KOPT-K1 (cell line): ENCODE measurements at regions not wholly inside any gene's neighbourhood (a gene's known extent, or its start where the extent isn't known, plus 50 kb on each side); places are given as distances from the start of the nearest gene placed in this dataset.
"Not testable (repeated sequence)": the region's sequence is repeated elsewhere in the genome, so short reads cannot be mapped to it uniquely, and the experiment has no call there.

Experiments
- H3K27ac ChIP-seq: fragments of 200-600 bp; sonication (generic); 2 replicates; pipeline ENCODE4 v1.5.1; 2016; ENCODE audit warnings: antibody characterized with exemption, mild to moderate bottlenecking, low read depth, low read length; ENCODE audit not compliant: poor library complexity, severe bottlenecking
- H3K36me3 ChIP-seq: fragments of 200-600 bp; sonication (generic); 2 replicates; pipeline ENCODE4 v1.5.1; 2017; ENCODE audit warnings: antibody characterized with exemption, mild to moderate bottlenecking, low read length, moderate library complexity; ENCODE audit not compliant: insufficient read depth
- H3K9me3 ChIP-seq: fragments of 200-600 bp; sonication (generic); 2 replicates; pipeline ENCODE4 v1.5.1; 2017; ENCODE audit warnings: antibody characterized with exemption, low read length, mild to moderate bottlenecking; ENCODE audit not compliant: insufficient read depth, poor library complexity, severe bottlenecking

DNA sequence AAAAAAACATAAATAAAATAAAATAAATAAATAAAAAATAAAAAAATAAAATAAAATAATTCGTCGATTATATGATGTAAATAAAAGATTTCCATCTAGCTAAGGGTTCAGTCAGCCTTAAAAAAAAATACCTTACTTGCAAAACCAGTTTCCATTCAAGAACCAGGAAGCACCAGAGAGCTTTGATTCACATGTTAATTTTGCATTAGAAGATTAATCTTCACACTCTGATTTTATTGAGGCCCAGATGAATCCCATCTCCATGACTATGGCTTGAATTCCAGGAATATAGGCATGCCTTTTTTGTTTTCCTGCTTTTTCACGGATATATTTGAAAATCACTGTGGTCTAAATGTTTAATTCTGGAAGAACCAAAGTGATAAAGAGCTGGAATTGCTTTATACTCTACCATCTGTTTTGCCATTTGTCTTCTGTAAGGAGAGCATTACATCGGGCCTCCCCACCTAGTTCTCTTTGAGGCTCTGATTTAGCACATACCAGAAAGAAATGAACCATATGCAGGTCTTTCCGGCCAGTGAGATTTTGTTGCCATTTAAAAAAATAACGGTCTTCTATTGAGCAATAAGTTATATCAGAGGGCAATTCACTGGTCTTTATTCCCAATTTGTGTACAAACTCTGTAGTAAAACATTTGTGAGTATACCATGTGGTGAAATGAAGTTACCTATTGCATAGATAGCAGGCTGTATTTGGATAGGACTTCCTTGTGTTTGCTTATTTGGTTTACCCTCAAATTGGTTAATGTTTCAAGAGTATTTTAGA is 175.5 kb downstream of the AEBP2 start:
- Histone ChIP-seq H3K36me3 (no peaks in the 10 kb centered on the region), H3K27ac (no peak overlapping the region), H3K9me3 (no peaks in the 10 kb centered on the region)

DNA sequence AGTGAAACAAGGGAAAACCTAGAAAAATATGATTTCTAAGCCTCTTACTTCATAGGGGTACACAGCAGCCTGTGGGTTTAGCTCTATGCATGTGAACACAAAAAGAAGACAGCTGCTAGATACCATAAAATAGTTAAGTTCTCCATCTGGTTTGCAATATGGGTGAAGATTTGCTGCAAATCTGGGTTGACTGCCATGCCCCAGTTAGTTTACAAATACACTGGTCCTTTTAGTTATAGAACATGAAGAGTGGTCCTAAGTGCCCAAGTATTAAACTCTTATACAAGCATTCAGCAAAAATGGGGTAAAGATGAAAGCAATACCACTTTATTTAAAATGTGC is 176.1 kb downstream of the AEBP2 start:
- H3K9me3 ChIP-seq, result no peaks in the 10 kb centered on the region

DNA sequence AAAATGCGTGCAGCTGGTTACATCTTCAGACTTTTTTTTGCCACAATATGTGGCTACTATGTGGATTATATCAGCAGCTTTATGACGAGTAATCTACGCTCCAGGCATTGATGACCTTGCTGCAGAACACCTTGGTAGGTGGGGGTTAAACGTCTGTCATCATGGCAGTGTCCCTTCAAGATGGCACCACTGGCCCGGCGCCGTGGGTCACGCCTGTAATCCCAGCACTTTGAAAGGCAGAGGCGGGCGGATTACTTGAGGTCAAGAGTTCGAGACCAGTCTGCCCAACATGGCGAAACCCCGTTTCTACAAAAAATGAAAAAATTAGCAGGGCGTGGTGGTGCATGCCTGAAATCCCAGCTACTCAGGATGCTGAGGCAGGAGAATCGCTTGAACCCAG is 177.5 kb downstream of the AEBP2 start:
- Histone ChIP-seq H3K9me3 (no peaks in the 10 kb centered on the region), H3K36me3 (no peaks in the 10 kb centered on the region), H3K27ac (no peak overlapping the region)

More for the DNA sequence above, 176.1 kb downstream of the AEBP2 start:
- Histone ChIP-seq H3K36me3 (no peaks in the 10 kb centered on the region), H3K27ac (no peak overlapping the region)

DNA sequence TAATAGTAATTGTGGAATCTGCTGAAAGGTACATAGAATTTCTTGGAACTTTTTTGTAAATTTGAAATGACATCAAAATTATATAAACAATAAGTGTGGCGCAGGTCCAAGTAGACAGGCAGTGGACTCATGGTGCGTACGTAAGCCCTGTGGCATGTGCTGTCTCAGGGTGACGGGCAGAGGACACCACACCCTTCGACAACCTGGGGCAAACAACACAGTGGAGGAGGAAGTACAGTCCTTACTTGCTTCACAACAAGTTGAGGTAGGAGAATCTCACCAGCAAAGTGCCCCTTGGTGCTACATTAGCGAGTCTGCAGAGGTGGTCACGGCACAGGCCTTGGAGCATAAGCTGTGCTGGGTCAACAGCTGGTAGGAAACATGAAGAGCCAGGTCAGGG is 180.9 kb downstream of the AEBP2 start:
- Histone ChIP-seq H3K36me3 (no peaks in the 10 kb centered on the region), H3K27ac (no peak overlapping the region), H3K9me3 (no peaks in the 10 kb centered on the region)

DNA sequence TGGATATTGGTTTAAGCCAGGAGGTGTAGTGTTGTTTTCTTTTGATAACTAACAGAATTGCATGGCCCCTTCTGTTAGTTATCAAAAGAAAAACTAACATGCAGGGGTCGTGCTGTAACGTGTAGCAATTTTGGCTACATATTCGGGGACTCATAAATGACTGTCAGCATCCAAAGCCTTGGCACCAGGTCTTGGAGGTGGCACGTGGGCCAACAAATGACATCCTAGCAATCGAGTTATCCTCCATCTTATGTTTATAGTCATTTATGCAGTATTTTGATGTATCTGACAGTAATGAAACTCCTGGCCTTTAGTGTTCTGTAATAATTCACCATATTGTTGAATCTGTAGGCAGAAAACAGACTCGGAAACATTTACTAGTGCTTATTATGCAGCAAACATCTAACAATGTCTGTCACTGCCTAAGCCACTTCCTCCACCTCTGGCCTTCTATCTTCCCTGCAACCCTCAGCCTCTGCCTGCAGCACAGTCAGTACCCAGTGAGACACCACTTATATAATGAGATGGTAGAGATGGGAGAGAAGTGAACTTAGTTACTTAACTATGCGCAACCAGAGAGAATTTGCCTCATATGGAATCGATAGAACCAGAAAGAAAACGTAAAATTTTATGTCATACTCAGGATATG is 184.6 kb downstream of the AEBP2 start:
- no peaks in the 10 kb centered on the region for H3K9me3 ChIP-seq
- H3K27ac ChIP-seq, result no peak overlapping the region
- no peaks in the 10 kb centered on the region for H3K36me3 ChIP-seq

DNA sequence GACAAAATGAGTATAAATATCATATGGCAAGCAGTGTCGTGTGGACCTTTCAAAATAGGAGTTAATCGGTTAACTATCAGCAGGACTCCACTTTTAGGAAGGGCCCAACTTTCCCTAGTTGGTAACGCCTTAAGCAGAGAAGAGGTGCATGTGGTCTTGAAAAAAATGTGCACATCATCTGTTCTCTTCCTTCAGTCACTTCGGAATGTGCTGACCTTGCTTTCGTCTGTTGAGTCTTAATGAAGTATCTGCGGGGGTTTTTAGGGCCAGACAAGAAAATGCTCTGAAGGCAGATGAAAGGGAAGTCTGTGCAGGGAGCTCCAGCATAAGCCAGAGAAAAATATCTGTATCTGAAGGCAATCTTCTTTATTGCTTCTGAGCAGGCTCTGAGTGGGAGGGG is 185.2 kb downstream of the AEBP2 start:
- H3K27ac ChIP-seq, result no peak overlapping the region
- no peaks in the 10 kb centered on the region for H3K36me3 ChIP-seq
- no peaks in the 10 kb centered on the region for H3K9me3 ChIP-seq

DNA sequence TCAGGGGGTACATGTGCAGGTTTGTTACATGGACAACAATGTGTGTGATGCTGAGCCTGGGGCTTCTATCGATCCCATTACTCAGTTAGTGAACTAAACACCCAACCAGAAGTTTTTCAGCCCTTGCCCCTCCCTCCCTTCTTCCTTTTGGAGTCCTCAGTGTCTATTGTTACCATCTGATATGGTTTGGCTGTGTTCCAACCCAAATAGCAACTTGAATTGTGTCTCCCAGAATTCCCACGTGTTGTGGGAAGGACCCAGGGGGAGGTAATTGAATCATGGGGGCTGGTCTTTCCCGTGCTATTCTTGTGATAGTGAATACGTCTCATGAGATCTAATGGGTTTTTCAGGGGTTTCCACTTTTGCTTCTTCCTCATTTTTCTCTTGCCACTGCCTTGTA is 186.3 kb downstream of the AEBP2 start:
- H3K9me3 ChIP-seq, H3K27ac ChIP-seq, H3K36me3 ChIP-seq: not testable (repeated sequence)

DNA sequence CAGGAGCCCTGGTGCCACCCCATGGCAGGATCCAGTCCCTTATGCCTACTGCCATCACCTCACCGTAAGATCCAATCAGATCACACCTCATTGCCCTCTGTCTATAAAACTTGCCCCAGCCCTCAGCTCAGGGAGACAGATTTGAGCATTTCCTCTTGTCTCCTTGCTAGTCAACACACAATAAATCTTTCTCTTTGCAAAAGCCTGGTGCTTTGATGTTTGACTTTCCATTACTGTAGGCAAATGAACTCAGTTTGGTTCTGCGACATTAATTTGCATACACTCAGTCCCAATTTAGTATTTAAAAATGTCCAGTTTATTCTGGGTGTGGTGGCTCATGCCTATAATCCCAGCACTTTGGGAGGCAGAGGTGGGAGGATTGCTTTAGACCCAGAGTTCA is 188.4 kb downstream of the AEBP2 start:
- no peaks in the 10 kb centered on the region for H3K9me3 ChIP-seq
- no peaks in the 10 kb centered on the region for H3K36me3 ChIP-seq
- no peak overlapping the region for H3K27ac ChIP-seq

DNA sequence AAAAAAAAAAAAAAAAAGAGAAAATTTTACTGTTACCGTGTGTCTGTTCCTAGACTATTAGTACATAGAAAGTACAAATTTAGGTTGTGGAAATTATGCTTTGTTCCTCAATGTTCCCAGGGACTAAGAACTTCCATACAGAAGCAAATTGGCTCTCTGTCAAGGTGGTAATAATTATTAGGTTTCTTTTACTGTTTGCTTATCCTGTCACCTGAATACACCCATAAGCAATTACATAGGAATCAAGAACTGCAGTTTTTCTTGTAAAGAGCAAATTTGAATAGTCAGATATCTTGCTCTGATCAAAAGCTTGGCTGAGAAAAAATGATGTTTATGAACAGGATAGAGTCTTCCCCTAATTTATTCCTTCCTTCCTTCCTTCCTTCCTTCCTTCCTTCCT is 191.2 kb downstream of the AEBP2 start:
- H3K9me3 ChIP-seq, result no peaks in the 10 kb centered on the region
- no peak overlapping the region for H3K27ac ChIP-seq
- H3K36me3 ChIP-seq, result no peaks in the 10 kb centered on the region

DNA sequence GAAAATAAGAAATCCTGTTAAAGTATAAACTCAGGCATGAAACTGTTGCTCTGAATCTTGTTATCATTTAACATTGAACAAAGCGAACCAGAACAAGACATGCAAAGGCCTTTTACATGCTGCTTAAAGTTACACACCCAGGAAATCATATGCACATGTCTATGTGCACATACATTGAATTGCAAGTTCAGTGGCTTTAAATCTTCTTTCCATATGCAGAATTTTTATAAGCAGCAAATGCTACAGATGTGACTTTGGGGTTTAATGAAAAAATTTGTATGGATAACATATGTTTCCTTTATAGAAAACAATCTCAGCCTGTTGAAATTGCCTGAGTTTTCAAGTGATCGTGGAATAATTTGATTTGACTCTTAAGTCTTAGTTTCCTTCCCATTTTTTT is 193.9 kb downstream of the AEBP2 start:
- Histone ChIP-seq H3K36me3 (no peaks in the 10 kb centered on the region), H3K27ac (no peak overlapping the region), H3K9me3 (no peaks in the 10 kb centered on the region)

DNA sequence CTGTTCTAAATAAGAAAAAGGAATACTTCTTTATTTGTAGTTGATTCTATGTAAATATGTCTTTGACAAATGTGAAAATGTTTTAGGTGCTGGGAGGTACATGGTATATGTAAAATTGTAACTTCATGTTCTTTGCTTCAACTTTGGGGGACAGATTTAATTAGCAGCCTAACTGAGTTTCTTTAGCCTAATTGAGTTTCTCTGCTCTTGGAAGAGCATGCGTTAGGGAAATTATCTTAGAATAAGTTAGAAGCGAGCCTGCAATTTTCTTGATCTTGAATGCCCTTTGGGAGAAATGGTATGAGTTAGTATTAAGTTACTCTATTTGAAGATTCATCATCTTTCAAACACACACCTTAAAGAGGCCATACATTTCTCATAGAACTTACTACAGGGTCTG is 194.3 kb downstream of the AEBP2 start:
- no peak overlapping the region for H3K27ac ChIP-seq
- no peaks in the 10 kb centered on the region for H3K9me3 ChIP-seq
- H3K36me3 ChIP-seq, result no peaks in the 10 kb centered on the region

DNA sequence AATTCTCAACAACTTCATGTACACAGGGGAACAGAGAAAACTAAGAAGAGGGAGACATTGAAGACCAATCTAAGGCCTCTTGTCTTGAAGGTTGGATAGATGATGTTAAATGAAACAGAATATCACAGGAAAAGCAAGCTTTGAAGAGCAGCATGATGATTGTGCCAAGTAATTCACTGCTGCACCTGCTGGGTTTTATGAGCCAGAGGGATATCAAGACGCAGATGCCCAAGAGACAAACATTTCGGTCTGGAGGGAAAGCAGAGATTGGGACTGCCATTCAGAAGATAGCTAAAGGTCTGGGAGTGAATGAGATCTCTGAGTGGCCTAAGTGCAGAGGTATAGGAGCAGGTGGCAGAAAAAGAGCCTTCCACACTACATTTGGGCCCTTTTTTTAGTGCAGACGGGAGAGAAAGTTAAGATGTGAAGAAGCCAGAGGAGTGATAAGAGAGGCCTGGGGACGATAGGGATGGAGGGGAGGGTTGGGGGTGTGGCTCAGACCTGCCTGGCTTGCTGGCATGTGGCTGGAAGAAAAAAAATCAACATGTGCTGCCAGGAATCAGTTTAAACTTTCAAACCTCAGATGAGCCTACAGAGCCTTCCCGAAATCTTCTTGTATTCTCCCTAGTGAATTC is 200.6 kb downstream of the AEBP2 start:
- Histone ChIP-seq H3K9me3 (no peaks in the 10 kb centered on the region), H3K36me3 (no peaks in the 10 kb centered on the region), H3K27ac (no peak overlapping the region)

DNA sequence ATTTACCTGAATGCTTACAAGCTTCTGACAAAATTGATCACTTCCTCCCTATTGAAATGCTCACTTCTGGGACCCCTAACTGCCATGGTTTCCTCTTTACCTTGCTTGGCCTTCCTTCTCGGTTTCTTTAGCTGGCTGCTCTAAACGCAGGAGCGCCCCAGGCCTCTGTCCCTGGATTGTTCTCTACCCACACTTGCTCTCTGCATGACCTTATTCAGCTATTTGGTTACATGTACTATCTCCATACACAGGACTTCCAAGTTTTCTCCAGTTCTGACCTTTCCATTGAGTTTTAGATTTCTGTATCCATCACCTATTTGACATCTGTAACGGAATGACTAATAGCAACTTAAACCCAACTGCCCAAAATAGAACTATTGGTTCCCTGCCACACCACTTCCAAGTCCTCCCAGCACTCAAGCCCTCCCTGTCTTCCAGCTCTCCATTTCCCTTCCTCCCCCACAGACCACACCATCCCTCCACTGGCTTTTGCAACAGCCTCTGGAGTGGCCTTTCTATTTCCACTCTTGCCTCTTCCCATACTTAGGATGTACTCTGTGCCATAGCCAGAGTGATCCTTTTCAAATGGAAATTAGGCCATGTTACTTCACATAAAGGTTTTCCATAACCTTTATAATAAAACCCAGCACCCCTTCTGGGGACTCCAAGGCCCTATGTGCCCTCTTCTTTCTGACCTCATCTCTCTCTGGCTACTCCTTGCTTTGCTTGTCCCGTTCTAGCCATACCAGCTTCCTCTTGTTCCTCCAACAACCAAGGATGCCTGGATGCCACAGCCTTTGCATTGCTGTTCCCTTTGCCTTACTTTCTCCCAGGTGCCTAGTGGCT is 202.2 kb downstream of the AEBP2 start:
- H3K27ac ChIP-seq, result no peak overlapping the region
- no peaks in the 10 kb centered on the region for H3K36me3 ChIP-seq

DNA sequence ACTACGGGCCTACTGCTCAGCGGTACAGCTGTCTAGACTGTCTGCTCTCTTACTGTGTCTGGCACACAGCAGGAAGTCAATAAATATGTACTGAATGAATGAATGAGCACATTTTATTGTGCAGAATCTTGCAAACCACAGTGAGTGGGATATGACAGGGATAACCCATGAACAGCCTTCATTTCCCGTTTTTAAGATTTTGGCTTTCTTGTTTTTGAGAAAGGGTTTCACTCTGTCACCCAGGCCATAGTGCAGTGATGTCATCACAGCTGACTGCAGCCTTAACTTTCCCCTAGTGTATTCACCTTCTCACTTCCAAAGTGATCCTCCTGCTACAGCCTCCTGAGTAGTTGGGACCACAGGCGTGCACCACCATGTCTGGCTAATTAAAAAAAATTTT is 203.1 kb downstream of the AEBP2 start:
- Histone ChIP-seq H3K36me3 (no peaks in the 10 kb centered on the region), H3K27ac (no peak overlapping the region), H3K9me3 (peaks cover 7% of the 10 kb centered on the region)

More for the DNA sequence above, 202.2 kb downstream of the AEBP2 start:
- peaks cover 3% of the 10 kb centered on the region for H3K9me3 ChIP-seq

DNA sequence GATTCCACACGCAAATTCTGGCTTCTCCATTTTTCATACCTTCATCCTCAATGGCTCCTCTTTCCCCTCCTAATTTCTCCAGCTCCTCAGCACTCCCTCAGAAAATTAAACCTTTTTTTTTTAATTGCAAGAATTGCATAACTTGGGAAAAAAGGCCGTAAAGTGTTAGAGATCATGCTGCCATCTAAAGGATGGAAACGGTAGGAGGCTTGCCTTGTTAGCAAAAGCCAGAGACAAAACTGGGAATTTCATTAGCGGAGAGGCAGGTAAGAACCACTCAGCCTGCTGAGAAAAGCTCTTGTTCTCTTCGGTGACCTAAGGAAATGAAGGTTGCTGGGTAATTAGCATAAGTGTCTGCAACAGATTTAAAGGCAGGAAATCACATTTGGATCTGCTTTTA is 204.3 kb downstream of the AEBP2 start:
- peaks cover 7% of the 10 kb centered on the region for H3K9me3 ChIP-seq
- no peak overlapping the region for H3K27ac ChIP-seq
- H3K36me3 ChIP-seq, result no peaks in the 10 kb centered on the region
